GM12801 (cell line): ENCODE measurements at regions not wholly inside any gene's neighbourhood (a gene's known extent, or its start where the extent isn't known, plus 50 kb on each side); places are given as distances from the start of the nearest gene placed in this dataset.

Source experiments
- CTCF ChIP-seq: IDR thresholded peaks from one replicate; pipeline ENCODE4 v1.5.1; 2011; ENCODE audit warnings: control low read depth; ENCODE audit not compliant: insufficient read length; ENCODE audit errors: extremely low read depth

DNA sequence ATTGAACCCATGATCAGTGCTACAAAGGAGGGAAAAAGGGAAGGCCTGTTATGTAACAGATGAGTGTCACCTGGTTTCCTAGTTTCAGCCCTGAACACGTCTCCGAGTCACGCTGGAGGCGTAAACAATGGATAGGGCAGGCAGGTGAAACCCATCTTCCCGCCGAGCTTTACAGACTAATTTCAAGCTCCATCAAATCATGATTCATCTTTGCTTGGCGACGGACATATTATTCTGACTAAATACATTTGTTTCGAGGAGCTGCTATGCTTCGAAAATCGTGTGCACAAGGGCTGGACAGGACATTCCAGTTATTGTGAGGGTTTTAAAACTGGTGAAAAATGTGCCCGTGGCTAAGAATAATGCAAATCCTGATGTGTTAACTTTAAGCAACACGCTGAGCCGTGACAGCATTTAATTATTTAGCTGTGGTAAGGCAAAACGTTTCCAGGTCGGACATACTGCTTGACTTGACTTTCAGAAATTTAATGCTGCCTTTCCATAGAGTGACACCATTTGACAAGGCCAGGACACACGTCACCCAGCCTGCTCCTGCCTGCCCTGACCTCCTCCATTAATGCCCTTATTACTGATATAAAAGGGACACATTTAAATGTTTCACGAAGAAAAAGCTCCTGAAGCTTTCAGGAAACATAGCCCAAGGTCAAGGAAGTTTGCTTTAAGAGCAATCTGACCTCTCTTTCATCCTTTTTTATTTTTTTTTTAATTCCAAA, 1203.5 kb upstream of the TMEM132C start:
- TF ChIP-seq CTCF = no peak

DNA sequence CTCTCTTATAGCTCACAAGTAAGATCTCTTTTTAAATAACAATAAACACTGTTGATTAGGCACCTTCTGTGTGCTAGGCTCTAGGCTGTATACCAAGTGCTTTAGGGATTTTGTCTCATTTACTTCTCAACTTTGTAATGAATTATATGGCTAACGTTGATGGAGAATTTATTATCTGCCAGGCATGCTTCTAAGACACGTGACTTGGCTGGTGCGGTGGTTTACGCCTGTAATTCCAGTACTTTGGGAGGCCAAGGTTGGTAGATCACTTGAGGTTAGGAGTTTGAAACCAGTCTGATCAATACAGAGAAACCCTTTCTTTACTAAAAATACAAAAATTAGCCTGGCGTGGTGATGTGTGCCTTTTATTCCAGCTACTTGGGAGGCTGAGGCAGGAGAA, 1202.8 kb upstream of the TMEM132C start:
- TF ChIP-seq CTCF = no peak

DNA sequence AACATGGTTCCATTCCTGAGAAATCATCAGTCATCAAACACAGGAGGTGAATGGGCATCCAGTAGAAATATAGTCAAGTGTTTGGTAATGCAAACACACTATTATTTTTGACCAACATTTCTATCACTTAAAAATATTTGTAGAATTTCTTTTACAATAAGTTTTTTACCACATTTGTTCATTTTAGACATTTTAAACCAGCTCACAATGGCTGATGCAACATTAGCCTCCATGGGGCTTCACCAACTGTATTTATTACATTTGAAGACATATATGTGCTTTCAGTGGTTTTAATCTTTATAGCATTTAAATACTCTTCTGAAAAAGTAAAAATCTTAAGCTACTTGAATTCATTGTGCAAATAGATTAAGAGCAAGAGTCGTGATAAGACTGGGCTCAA, 1201.4 kb upstream of the TMEM132C start:
- TF ChIP-seq CTCF = no peak

DNA sequence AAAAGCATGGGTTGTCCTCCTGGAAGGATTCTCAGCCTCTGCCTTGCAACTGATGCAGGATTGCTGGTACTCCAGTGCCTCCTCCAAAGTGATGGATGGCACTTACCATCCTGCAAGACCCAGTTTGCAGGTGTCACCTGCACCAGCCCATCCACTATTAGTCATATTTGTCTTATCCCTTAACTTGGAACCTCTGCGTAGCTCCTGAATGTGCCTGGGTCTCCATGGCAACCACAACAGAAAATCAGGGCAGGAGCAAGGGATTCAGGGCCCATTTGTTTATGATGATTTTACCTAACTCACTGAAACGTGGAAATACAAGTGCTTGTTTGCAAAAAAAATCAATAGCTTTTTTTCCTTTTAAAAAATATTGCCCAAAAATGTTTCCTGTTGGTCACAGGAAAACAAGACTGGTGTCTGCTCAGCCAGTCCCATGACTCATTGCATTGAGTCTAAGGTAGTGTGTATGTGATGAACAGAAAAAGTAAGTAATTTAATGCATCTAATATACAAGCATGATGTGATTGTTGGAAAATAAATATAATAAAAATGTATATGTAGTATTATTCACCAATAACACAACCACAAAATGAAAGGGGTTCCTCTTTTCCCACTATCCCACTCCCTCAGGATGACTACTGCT, 1196.3 kb upstream of the TMEM132C start:
- no peak for TF ChIP-seq CTCF

GRCh38 chr12:127074161-127074560, 1192.8 kb upstream of the TMEM132C start:
- no peak for TF ChIP-seq CTCF

- TF ChIP-seq CTCF = no peak
Observed at GRCh38 chr12:127075981-127076380, 1191.0 kb upstream of the TMEM132C start.

GRCh38 chr12:127077262-127078045, 1189.5 kb upstream of the TMEM132C start:
- TF ChIP-seq CTCF = no peak
